ENCODE measurements at regions not wholly inside any gene's neighbourhood (a gene's known extent, or its start where the extent isn't known, plus 50 kb on each side); places are given as distances from the start of the nearest gene placed in this dataset.
A peak's percentile ranks its signal among the peaks of the same experiment; 100 is the strongest.

DNA sequence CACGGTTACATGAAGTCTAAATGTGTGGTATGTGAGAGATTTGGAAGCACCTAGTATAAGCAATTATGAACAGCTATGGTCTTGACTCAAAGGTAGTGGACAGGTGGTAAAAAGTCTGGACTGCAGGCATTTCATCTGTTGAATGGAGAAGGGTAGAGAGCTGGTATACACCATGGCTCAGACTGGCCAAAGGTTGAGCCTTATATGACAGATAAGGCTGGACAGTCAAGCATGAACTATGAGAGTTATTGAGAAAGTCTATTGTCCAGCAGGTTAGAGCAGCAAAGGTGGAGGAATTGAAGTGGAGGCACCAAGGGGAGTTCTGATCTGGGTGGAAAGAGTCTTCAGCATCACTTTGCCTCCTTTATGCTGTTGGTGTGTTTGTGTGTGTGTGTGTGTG, 346.7 kb upstream of the SLC14A2 start:
- no peak for DNase-seq (ENCODE audit: low spot score)

DNA sequence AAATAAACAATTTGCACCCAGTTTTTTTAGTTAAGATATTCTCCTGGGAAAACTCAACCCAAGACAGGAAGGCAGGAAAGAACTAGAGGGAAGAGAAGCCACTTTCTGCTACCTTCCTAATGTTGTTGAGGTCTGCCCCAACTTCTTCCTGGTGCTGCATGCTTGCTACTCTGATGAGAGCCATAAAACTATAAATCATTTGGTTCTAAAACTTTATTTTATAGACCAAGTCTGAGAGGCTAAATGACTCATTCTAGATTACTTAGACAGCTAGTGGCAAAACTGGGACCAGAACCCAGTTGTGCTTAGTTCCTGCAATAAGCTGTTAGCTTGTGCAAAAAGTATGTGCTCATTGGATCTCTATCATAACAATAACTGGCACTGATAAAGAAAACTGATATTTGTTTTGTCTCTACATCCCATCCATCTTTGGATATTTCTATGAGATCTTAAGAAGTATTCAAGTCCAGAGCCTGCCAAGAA, 344.9 kb upstream of the SLC14A2 start:
- no peak for DNase-seq (ENCODE audit: low spot score)

DNA sequence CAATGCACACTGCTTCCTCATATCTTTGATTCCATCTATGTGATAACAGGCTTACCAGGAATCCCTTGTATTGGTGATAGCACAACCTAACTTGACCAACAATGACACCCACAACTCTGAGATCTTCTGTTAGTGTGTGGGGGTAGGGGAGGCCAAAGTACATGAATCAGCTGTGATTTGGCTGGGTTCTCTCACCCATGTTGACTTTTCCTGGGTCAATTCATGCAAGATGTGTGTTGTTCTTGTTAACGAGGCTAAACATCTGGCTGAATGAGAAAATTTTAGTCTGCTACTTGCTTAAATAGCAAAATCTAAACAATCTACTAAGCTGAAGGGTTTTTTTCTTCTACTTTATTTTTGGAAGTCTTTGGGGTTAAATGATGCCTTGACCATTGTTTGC, 341.2 kb upstream of the SLC14A2 start:
- DNase-seq (ENCODE audit: low spot score): no peak

DNA sequence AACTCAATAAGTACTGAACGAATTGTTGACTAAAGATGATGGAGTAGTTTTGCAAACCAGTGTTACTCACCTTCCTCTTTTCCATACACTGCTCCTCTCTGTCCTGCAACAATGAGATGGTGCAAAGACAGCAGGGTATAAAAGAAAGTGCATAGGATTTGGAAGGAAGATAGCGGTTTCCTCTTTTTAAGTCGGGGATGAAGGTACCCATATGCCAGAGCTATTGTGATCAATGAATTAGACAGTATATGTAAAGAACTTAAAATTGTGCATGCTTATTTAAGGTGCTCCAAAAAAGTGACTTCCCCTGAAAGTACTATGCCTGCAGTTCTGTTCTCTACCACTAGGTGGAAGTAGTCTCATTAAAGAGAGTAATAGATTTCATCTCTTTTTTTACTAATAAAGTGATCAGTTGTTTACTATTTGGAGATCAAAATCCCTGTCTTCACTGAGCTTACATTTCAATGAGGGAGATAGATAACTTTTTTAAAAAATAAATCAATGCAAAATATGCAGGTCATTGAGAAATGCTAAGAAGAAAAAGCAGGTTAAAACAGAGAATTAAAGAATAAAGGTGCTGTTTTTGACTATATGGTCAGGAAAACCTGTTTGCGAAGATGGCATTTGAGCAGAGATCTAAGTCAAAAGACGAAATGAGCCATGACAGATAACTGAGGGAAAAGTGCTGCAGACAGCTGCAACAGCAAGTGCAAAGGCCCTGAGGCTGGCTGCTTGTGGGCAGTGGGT, 339.7 kb upstream of the SLC14A2 start:
- DNase-seq (ENCODE audit: low spot score): peak; percentile 18

DNA sequence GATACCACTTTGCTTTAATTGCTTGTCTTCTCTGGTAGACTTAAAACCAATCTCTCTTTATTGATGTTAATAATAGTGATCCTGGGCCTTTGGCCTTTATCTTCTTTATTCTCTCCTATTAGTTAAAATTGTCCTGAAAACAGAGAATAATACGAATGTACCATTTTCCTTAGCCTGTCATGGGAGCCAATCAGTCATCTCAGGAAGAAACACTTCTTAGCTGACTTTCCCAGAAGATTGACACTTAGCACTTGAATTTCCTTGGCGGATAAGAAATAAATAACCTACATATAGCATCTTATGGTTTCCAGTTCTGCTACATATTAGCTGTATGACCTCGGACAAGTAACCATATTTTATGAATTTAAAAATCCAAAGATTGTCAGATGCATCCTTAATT, 338.4 kb upstream of the SLC14A2 start:
- DNase-seq (ENCODE audit: low spot score): no peak

DNA sequence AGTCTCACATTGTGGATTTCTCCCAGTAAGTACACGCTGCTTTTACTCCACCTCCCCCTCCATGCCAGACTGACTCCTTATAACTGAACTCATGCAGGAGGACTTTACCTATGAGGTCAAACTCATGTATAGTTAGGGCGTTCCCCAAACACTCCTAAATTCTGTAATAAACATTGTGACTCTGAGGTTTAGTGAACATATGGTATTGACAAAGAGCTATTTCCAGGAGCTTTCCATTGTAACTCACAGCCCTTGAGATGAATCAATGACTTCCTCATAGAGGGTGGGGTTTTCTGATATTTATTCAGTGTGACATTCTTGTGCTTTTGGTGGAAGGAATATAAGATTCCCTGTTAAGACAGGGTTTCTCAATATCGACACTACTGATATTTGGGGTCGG, 337.4 kb upstream of the SLC14A2 start:
- no peak for DNase-seq (ENCODE audit: low spot score)

DNA sequence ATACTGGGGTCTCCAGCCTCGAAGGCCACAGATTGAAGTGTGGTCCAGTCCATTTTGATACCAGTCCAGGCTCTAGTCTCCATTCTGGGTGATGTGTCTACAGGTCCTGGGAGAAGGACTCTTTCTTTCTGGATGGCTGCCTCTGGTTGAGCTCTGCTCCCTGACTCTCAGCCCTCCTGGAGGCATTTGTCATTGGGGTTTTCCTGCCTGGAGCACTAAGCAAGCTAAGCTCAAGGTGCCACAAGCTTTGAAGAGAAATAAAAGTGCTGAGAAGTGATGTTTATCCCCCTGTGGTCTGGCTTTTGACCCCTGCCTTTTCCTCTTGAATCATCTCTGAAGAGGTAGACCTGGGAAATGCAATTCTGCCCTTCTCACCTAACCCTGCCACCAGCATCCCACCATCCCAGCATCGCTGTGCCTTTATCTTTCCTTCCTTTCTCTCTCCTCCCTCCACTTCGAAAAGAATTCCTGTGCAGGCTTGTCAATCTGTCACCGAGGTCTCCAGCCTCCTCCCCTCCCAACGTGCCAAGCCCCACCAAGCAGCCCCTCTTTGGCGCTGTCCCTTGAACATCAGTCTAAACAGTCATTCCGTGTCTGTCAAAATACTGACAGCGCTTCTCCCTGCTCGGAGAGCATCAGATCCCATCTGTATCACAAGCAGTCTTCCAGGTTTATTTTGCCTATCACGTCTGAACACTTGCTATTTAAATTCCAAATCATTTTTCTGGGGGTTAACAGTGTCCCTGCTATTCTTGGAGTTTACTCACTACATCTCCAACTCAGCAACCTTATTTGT, 334.6 kb upstream of the SLC14A2 start:
- DNase-seq (ENCODE audit: low spot score): no peak

DNA sequence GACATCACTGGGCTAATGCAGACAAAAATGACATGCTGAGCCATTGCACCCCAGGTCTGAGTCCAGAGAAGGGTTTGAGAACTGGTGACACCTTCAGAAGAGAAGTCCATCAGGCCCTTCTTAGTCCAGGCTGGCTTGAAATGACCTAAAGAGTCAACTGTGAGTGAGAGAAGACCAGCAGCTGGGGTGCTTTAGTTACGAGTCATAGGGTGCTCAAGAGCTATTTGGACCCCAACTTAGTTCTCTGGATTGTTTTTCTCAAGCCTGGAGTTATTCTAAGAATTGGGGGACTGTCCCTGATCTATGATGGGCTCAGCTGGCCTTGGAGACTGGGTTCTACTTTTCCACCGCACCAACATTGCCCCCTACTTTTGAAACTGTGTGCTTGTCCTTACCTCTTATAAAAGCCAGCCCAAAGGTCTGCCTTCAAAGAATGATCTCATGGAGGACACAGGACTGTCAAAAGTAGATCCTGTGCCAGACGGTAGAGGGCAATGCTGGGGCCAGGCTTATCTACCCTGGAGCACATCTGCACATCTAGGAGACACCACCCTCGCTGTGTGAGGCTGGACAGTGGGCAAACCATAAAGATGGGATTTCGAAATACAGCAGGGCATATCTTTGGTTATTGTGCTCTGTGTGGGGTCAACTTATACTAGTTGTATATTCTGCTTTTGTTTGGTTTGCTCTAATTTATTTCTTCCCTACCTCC, 333.0 kb upstream of the SLC14A2 start:
- DNase-seq (ENCODE audit: low spot score): no peak

DNA sequence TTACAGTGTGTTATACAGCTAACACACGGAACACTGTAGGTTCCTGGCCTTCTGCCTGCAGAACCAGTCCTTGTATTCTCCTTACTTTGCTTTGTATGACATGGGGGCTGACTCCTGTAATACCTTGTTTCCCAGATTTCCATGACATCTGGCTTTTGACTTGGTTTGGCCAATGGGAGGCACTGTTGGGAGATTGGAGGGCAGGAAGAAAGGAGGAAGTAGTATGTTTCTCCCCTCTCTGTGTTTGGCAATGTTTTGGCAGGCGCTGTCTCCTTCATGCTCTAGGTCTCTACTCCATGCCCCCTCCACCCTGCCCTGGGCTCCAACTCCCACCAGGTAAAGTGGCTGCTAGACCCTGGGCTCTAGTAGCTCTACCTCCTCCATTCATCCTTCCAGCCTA, 331.1 kb upstream of the SLC14A2 start:
- no peak for DNase-seq (ENCODE audit: low spot score)

DNA sequence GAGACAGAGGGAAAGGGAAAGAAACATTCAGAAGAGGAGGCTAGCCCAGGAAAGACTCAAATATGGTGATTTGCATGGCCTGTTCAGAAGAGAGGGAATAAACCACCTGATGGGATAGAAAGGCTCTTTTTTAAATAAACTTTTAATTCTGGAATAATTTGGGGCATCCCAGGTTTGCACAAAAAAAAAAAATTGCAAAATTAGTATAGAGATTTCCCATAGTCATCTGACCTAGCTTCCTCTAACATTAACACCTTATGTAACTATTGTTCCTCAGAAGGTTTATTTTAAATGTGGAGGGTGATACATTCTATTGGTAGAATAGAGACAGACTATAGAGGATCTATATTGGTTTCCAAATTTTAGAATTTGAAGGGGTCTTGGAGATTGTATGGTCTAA, 330.4 kb upstream of the SLC14A2 start:
- DNase-seq (ENCODE audit: low spot score): no peak

DNA sequence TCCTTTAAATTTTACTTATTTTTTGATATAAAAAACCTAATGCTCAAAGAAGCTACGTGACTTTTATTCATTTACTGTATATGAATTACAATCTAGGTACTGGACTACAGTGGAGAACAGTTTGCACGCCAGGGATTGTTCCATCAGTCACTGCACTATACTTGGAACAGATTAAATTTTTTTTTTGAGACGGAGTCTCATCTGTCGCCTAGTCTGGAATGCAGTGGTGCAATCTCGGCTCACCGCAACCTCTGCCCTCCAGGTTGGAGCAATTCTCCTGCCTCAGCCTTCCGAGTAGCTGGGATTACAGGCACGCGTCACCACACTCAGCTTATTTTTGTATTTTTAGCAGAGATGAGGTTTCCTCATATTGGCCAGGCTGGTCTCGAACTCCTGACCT, 330.0 kb upstream of the SLC14A2 start:
- no peak for DNase-seq (ENCODE audit: low spot score)

DNA sequence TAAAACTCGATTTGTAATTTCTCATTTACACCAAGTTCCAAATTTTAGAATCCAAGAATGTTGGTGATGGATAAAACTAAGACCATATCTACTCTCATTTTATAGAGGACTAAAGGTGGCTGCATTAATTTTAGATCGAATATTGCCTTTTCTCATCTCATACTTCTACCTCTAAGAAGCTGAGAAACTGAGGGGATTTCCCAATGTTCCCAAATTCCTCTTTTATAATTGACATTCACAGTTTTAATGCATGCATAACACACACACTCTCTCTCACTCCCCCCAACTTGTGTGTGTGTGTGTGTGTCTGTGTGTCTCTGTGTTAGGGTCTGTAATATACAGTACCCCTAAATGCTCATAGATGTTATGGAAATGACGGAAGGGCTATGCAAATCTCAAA, 328.8 kb upstream of the SLC14A2 start:
- DNase-seq (ENCODE audit: low spot score): no peak

DNA sequence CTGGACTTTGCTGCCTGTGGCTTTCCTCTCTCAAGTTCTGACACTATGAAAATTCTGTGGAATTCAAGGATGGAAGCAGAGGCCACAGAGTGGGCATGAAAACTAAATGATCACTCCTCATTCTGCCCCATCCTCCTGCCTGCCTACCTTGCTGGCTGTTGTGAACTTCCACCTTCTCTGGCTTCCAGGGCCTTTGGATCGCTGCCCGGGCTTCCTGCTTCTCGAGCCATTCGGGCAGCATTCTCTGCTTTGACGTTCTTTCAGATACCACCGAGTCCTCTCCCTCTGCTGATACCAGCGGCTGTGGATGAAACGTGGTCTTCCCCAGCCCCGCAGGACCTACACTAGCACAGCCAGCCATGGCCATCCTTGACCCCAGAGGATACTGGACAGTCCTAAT, 327.7 kb upstream of the SLC14A2 start:
- DNase-seq (ENCODE audit: low spot score): no peak

DNA sequence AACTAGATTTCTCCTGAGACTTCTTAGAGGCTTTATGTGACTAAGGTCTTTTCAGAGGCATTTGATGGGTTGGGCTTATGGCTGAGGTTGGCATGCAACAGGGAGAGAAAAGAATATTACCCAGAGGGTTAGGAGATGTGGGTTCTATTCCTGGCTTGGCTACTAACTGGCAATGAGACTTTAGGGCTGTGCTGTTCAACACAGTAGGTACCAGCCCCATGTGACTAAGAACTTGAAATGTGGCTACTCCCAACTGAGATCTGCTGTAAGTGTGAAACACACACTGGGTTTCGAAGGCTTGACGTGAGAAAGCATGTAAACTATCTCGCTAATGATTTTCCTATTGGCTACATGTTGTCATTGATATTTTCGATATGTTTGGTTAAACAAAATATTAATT, 324.9 kb upstream of the SLC14A2 start:
- no peak for DNase-seq (ENCODE audit: low spot score)

DNA sequence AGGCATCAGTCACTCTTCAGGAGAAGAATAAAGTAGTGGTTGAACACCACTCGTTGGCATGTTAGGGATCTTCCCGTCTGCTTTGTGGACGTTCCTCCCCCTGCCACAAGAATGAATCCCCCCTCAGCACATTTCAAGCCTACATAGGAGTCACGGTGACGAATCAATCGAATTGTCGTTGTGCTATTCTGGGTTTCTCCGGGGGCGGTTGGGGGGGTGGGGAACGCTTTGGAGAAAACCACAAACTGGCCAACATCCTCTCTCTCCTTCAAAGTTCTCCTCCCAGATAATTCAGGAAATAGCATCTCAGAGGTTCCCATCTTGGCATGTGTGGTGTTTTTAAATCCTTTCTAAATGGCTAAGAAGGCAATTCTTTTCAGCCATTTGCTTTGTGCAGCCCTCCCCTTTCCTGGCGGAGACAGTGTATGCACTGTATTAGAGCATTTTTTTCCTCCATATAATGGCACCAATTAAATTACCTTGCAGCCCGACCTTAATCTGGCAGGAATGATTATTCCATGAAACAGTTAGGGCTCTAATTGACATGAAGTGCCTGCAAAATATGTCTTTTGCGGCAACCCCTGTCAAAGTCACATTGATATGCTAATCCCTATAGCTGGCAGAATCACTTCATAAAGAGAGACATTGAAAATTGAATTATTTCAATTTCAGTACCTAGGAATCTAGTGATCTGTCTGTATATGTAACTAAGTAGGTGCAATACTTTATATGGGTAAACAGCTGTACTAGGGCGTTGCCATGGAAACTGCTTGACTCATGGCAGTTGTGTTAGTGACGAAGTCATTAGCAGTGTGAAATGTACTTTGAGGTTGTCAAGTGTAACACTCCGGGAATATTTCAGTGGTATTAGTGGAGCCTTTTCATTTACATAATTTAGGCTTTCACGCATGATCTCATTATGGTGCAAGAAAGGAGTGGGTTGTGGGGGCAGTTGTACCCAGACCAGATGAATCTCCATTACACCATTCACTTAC, 323.4 kb upstream of the SLC14A2 start:
- DNase-seq (ENCODE audit: low spot score): no peak

DNA sequence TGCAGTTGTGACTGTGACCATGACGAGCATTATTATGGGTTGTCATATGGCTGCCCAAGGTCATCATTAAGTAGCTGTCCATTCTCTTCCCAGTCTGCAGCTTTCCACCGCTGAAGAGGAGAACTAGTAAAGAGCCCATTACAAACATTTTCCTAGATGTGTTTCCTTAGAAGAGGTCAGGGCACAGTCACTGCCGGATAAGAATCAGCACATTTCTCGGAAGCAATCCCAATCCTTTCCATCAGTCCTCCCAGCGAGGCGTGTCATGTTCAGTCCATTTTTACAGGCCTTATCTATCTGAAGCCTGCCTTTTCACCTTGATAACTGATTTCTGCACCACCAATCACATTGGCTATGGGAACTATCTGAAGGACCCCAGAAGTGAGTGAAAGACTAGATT, 319.9 kb upstream of the SLC14A2 start:
- DNase-seq (ENCODE audit: low spot score): no peak

DNA sequence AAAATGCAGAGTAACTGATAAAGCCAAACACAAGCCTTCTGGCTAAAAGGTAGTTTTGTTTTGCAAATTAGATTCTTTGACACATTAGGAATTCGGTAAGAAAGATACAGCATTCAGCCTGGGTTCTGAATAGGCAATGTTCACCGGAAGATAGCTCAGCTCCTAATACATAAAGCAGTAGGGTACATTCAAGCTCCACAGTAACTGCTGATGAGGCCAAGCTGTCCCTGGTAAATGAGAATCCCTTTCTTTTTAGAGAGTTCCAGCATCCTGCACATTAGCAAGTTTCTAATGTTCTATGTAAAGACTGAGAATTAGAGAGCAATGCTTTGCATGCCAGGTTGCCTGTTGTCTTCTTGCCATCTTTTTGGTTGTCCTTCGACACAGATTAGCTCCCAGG, 316.3 kb upstream of the SLC14A2 start:
- no peak for DNase-seq (ENCODE audit: low spot score)

DNA sequence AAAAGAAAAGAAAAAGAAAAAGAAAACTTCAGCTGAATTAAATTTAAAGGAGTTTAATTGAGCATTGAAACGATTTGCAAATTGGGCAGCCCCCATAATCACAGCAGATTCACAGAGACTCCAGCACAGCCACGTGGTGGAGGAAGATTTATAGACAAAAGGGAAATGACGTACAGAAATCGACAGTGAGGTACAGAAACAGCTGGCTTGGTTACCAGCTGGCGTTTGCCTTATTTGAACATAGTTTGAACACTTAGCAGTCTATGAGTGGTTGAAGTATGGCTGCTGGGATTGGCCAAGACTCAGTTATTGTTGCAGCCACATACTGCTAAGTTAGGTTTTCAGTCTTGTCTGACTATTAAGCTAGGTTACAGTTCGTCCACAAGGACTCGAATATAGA, 312.2 kb upstream of the SLC14A2 start:
- no peak for DNase-seq (ENCODE audit: low spot score)

DNA sequence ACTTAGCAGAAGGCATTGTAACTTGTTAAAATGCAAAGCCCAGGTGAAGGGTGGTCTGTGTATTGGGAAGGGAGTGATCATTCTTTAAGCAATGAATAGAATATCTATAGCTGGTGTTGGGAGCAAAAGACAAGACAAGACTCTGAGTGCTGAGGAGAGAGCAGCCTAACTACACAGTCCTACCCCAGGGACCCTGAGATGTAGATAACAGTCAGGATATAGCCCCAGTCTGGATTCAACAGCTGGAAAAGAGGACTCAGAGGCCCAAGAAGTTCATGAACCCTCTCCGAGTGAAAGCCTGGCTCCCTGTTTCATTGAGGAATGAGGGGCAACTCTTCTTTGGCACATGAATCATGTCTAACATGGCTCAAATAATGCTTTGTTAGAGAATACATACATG, 310.7 kb upstream of the SLC14A2 start:
- no peak for DNase-seq (ENCODE audit: low spot score)

DNA sequence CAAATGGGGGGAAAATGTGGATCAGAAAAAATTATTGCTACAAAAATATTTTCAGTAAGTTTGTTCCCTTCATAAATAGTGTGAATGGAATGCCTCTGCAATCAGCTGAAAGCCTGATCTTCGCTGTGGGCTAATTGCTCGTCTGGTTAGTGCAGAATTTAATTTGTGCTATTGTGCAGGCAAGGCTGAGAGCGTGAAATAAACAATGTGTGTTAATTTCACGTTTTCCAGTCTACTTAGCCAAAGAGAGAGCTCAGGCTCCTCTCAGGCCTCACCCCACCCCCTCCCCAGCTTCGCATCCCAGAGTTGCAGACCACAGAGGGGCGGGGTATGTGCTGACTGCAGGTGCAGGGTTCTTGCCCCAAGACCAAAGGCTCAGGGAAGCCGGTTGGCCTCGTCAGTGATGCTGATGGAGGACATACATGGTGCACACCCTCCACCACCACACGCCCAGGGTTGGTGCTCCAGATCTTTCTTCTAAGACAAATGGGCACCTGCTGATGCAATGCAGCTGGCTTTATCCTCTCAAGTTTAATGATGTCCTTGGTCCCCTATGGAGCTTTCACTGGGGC, 302.6 kb upstream of the SLC14A2 start:
- no peak for DNase-seq (ENCODE audit: low spot score)

DNA sequence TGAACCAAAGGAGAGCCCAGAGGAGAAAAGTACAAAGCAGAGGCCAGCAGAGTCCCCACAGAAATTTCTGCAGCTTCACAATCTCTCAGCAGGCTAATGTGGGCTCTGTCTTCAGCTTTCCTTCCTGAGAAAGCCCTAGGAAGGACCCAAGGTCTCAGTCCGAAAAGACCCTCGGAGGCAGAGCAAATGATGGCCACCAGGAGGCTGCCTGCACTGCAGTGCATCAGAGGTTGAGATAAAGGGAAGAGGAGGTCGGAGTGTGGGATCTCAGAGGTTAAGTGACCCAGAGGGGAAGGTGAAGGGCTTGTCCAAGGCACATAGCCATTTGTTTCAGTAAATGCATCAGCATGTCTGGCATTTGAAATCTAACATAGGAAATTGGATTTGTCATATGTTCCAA, 299.1 kb upstream of the SLC14A2 start:
- DNase-seq (ENCODE audit: low spot score): no peak

Data from germinal center (tissue), 1 donor.